Progenitor cell of endocrine pancreas (in vitro differentiated cells): ENCODE measurements at regions not wholly inside any gene's neighbourhood (a gene's known extent, or its start where the extent isn't known, plus 50 kb on each side); places are given as distances from the start of the nearest gene placed in this dataset.

Source experiments
- DNase-seq: peaks from one replicate; pipeline ENCODE4 v3.0.0; 2021; ENCODE audit warnings: low spot score; ENCODE audit not compliant: unreplicated experiment
- H3K27ac Mint-ChIP-seq: 2 replicates; pipeline ENCODE4 v1.8.0; 2021; ENCODE audit warnings: mild to moderate bottlenecking, moderate library complexity, mixed read lengths
- H3K27me3 Mint-ChIP-seq: 2 replicates; pipeline ENCODE4 v1.8.0; 2021; ENCODE audit warnings: mixed read lengths
- H3K36me3 Mint-ChIP-seq: 2 replicates; pipeline ENCODE4 v1.8.0; 2022; ENCODE audit warnings: mixed read lengths; ENCODE audit not compliant: insufficient read depth
- H3K4me1 Mint-ChIP-seq: 2 replicates; pipeline ENCODE4 v1.8.0; 2021; ENCODE audit warnings: low read depth, mixed read lengths
- H3K4me3 Mint-ChIP-seq: 2 replicates; pipeline ENCODE4 v1.8.0; 2021; ENCODE audit warnings: low read depth, mild to moderate bottlenecking, moderate library complexity, mixed read lengths
- H3K9me3 Mint-ChIP-seq: 2 replicates; pipeline ENCODE4 v1.8.0; 2021; ENCODE audit warnings: low read depth, mixed read lengths
- TF ChIP-seq, protein P1 (sequence below): fragments of 200-600 bp; sonication (generic); IDR thresholded peaks from one replicate; pipeline ENCODE4 v1.5.0; 2021; ENCODE audit warnings: antibody characterized with exemption, mild to moderate bottlenecking; ENCODE audit not compliant: unreplicated experiment

DNA sequence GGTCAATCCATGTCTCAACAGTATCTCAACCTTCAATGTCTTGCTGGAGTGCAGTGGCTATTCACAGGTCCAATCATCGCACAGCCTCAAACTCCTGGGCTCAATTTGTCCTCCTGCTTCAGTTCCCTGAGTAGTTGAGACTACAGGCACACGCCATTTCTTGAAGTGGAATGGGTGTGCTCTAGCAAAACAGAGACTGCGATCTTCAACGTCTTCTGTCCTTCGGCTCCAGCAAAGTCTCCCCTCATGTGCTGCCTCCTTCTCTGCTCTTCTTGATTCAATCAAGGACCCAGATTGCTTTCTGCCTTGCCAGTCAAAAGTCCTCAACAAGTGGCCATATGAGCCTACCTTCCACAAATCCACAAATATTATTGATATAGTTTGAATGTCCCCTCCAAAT lies 466.7 kb upstream of the MIR17HG start:
- TF ChIP-seq, protein P1, sequence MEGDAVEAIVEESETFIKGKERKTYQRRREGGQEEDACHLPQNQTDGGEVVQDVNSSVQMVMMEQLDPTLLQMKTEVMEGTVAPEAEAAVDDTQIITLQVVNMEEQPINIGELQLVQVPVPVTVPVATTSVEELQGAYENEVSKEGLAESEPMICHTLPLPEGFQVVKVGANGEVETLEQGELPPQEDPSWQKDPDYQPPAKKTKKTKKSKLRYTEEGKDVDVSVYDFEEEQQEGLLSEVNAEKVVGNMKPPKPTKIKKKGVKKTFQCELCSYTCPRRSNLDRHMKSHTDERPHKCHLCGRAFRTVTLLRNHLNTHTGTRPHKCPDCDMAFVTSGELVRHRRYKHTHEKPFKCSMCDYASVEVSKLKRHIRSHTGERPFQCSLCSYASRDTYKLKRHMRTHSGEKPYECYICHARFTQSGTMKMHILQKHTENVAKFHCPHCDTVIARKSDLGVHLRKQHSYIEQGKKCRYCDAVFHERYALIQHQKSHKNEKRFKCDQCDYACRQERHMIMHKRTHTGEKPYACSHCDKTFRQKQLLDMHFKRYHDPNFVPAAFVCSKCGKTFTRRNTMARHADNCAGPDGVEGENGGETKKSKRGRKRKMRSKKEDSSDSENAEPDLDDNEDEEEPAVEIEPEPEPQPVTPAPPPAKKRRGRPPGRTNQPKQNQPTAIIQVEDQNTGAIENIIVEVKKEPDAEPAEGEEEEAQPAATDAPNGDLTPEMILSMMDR = no peak
- H3K27ac Mint-ChIP-seq = no peak overlapping the region
- H3K4me1 Mint-ChIP-seq = no peaks in the 10 kb centered on the region
- no peaks in the 10 kb centered on the region for H3K36me3 Mint-ChIP-seq
- H3K27me3 Mint-ChIP-seq = peaks cover 3% of the 10 kb centered on the region
- DNase-seq = no peak
- no peaks in the 10 kb centered on the region for H3K9me3 Mint-ChIP-seq
- no peak overlapping the region for H3K4me3 Mint-ChIP-seq

DNA sequence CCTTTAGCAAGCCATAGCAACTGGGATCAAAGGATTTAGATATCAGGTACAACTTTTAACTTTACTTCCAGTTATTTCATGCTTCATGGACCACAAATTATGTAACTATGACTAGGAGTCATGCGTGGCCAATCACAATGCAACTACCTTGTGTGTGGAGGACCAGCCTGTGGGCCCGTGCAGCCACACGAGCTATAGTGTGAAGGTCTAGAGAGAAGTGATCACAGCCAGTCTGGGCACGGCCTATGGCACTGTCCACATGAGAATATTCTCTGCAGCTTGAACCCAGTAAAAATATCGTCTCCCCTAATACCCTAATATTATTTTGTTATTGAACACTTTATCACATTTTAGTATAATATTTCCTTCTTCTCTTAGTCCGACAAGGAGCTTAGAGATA lies 464.9 kb upstream of the MIR17HG start:
- Mint-ChIP-seq H3K36me3 (no peaks in the 10 kb centered on the region), H3K9me3 (no peaks in the 10 kb centered on the region), H3K27me3 (peaks cover under 1% of the 10 kb centered on the region), H3K4me1 (no peaks in the 10 kb centered on the region), H3K27ac (no peak overlapping the region), H3K4me3 (no peak overlapping the region)
- no peak for DNase-seq
- TF ChIP-seq, protein P1 = no peak

DNA sequence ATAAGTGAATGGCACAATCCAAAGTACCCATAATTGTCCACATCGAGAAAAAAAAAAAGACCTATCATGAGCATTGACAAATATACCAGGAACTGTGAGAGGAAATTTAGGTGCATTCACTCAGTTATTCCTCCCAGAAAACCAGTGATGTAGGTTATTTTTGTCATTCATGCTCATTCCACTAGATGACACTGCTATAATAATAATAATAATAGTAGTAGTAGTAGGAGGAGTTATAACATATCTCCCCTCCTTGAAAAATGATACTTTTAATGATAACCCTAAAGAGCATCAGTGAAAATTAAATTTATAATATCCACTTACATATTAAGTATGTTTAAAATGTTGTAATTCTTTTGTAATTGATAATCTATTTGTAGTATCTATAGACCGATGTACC lies 463.9 kb upstream of the MIR17HG start:
- no peak for DNase-seq
- H3K4me1 Mint-ChIP-seq = no peaks in the 10 kb centered on the region
- H3K27ac Mint-ChIP-seq = no peak overlapping the region
- TF ChIP-seq, protein P1 = no peak
- H3K36me3 Mint-ChIP-seq = no peaks in the 10 kb centered on the region
- no peak overlapping the region for H3K4me3 Mint-ChIP-seq
- H3K9me3 Mint-ChIP-seq = no peaks in the 10 kb centered on the region
- H3K27me3 Mint-ChIP-seq = no peaks in the 10 kb centered on the region

DNA sequence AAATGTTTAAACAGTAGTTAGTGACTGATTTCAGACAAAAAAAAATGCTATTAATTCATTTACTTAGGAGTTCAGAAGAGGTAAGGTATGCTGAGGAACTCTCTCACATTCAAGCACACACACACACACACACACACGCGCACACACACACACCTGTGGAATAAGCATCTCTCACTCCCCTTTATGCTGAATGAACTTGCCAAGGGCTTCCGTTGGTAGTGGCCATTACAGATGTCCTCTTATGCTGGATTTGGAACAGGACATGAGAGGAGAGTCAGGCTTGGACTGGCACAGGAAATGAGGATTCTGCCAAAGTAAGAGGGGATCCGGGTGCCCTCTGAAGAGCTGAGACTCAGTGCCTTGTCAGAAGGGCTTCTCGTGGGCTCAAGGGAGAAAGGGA lies 463.4 kb upstream of the MIR17HG start:
- no peaks in the 10 kb centered on the region for H3K36me3 Mint-ChIP-seq
- H3K4me3 Mint-ChIP-seq = no peak overlapping the region
- H3K27me3 Mint-ChIP-seq = no peaks in the 10 kb centered on the region
- no peak for DNase-seq
- H3K27ac Mint-ChIP-seq = no peak overlapping the region
- H3K9me3 Mint-ChIP-seq = no peaks in the 10 kb centered on the region
- H3K4me1 Mint-ChIP-seq = no peaks in the 10 kb centered on the region
- TF ChIP-seq, protein P1 = no peak

DNA sequence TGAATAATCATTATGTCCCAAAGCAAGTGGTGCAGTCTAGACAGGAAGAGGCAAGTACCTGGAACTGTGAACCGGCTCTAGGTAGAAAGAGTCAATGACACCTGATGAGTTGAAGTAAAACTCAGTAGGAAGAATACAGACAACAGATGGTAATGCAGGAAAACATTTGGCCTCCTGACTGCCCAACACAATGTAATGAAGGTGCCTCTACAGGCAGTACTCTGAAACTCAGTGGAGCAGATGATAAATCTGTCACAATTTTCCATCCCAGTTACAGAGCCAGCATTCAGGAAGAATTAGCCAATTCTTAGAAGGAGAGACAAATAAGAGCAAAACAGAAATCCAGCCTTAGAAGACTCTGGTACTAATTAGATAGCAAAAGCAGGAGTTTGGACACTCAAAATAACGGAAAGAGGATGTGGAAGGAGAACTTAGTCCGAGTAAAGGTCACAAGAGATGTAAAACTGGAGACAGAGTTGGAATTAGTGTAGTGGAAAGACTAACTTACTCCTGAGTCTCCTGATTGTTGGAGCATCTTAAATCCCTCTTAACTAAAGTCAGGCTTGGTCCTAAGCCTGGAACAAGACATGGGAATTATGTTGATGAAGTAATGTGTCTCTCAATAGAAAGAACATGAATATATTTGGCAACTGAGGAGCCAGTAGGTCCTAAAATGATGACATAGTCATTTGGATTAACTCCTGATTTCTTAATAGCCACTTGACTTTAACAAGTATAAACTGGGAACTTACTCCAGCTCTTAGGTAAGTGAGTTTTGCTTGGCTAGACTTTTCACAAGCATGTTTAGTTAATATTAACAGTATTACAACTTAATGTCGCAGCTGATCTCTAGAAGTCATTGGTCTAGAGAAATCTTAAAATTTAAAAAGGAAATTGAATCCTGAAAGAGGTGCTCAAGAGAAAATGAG lies 457.3 kb upstream of the MIR17HG start:
- no peaks in the 10 kb centered on the region for H3K4me1 Mint-ChIP-seq
- no peaks in the 10 kb centered on the region for H3K9me3 Mint-ChIP-seq
- no peak overlapping the region for H3K4me3 Mint-ChIP-seq
- no peak for DNase-seq
- no peaks in the 10 kb centered on the region for H3K36me3 Mint-ChIP-seq
- no peak overlapping the region for H3K27ac Mint-ChIP-seq
- no peaks in the 10 kb centered on the region for H3K27me3 Mint-ChIP-seq
- TF ChIP-seq, protein P1 = no peak
